GM21717 (cell line): ENCODE measurements at regions not wholly inside any gene's neighbourhood (a gene's known extent, or its start where the extent isn't known, plus 50 kb on each side); places are given as distances from the start of the nearest gene placed in this dataset.
"Not testable (repeated sequence)": the region's sequence is repeated elsewhere in the genome, so short reads cannot be mapped to it uniquely, and the experiment has no call there.

Experiments
- ATAC-seq: cut with Tn5 transposase; IDR thresholded peaks from one replicate; pipeline ENCODE4 v1.9.1; 2021; ENCODE audit warnings: mild to moderate bottlenecking, moderate library complexity; ENCODE audit not compliant: unreplicated experiment

DNA sequence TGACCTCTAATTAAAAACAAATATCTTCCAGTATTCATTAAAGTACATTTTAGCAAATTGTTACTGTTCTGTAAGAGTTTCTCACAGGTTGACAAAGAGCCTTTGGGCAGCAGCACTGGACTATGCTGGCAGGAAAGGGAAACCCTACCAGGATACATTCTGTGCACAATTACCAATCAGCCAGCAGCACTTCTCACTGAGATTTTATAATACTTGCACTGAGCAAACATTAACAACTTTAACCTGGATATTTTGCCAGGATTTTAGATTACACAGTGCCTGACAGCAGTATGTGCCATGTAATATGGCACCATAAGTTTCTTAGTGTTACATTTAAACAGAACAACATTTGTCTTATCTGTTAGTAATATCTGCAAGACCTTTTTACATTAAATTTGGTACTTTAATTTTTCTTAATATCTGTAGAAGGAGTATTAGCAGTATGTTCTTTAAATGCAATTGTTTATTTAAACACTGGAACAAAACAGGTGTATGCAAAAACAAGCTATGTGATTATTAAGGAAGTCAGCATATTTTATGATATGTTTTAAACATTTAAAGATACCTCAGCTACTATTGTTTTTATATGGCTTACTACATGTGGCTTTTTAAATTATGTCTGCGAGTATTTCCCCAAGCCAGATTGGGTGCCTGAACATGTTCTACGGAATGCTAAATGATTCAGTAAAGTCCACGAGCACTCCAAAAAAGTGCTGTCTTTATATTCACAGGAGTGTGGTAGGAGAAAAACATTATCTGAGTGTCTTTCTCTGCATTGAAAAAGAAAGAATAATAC, 699.0 kb upstream of the LUZP2 start:
- no peak for ATAC-seq

DNA sequence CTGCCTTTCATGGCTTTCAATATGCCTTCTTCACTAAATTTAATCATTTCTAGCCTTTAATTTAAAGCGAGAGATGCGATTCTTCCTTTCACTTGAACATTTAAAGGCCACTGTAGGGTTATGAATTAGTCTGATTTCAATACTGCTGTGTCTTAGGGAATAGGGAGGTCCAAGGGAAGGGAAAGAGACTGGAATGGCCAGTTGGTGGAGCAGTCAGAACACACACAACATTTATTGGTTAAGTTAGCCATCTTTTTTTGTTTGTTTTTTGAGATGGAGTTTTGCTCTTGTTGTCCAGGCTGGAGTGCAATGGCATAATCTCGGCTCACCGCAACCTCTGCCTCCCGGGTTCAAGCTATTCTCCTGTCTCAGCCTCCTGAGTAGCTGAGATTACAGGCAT, 662.5 kb upstream of the LUZP2 start:
- not testable (repeated sequence) for ATAC-seq

DNA sequence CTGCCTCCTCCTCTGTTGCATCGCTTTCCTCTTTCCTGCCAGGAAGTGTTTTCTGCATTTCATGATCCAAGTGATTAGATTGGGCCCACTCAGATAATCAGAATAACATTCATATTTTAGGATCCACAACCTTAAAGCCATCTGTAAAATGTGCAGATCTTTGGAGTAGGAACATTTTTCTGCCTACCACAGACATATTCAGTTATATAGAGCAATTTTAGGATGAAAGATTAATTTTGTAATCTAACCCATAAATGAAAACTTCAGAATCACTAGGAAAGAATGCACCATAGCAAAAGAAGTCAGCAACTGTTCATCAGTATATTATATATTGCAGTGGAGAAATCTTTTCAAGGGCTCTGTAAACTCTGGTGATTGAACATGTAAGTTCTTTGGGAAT, 659.9 kb upstream of the LUZP2 start:
- no peak for ATAC-seq

GRCh38 chr11:23840872-23841271, 656.0 kb upstream of the LUZP2 start:
- ATAC-seq, result no peak

- ATAC-seq, result no peak
Measured at GRCh38 chr11:23846902-23847422, 649.9 kb upstream of the LUZP2 start.

DNA sequence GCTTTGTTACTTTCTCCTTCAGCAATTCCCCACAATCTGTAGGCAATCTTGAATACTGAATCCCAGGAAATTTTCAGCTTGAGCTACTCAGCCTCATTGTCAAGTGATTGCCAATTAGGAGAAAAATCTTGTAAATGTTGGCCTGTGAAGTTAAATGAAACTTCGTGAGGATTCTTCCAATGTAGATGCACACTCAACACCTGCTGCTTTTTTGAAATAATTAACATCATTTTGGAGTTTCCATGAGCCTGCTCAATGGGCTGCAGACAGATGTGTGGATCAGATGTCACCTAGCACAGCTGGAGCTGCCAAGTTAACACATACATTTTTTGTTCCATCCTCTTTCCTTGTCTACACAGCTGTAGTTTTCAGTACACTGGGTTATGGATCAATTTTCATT, 645.6 kb upstream of the LUZP2 start:
- ATAC-seq, result no peak

DNA sequence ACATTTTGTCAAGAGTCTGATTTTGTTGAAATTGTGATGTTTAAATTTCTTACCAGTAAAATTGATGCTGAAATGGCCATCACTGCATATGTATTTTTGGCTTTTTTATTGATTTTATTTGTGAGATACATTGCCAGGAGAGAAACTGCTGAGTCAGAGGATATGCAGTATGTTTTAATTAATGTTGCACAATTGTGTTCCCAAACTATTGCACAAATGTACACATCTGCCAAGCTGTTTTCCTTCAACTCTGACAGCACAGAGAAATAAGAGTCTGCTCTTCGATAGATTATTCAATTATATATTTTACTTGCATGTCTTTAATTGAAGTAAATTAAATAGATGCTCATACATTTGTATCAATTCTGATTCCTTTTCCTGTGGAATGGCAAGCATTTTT, 640.2 kb upstream of the LUZP2 start:
- no peak for ATAC-seq

DNA sequence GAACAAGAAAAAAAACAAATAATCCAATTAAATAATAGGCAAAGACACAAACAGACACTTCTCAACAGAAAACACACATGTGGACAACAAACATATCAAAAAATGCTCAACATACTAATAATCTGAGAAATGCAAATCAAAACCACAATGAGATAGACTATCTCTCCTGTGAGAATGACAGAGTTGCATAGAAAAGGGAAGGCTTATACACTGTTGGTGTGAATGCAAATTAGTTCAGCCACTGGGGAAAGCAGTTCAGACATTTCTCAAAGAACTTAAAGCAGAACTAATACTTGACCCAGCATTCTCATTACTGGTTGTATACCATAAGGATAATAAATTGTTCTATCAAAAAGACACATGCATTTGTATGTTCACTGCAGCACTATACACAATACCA, 637.8 kb upstream of the LUZP2 start:
- ATAC-seq, result no peak

DNA sequence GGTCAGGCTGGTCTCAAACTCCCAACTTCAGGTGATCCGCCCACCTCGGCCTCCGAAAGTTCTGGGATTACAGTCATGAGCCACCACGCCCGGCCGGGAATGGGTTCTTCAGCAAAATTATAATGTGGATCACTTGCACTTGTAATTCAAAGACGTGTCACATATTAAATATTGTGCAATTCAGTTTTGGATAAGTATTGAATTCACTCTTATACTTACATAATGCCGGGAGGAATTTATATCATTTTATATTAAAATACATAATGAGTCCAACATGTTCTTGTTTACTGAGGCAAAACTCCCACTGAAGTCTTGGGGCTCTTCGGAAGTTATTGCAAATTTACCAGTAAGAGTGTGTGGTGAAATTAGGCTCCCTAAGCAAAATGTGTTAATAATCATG, 635.2 kb upstream of the LUZP2 start:
- no peak for ATAC-seq

- ATAC-seq, result no peak
Measured at GRCh38 chr11:23865341-23865975, 631.4 kb upstream of the LUZP2 start.

DNA sequence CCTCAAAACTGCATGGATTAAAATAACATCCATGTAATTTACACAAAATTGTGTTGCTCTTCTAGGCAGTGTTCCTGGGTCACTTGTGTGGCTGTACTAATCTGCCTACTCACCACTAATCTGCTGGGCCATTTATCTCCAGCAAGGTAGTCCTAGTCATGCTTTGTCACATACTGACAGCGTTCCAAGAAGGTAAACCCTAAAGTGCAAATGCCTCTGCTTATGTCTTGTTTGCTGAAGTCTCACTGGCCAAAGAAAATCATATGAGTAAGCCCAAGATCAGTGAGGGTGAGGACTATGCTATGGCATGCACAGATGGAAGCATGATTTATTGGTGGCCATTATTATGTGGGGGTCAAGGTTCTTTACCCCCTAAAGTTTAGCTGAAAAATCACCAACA, 630.2 kb upstream of the LUZP2 start:
- ATAC-seq, result no peak

DNA sequence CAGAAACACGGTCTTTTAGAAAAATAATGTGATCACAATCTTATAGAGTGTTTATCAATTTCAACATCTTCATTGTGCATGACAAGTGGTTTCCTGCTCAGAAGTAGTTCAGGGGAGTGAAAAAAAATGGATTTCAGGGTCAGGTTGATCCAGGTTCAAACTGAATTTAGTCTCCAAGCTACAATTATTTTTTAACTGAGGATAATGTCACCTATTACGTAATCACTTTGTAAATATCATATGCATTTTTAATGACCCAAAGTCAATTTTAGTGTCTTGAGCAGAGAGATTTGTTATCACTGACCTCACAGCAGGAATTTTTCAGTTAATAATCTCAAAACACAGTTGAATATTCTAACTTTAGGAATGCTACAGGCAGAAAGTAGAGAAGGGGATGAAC, 627.2 kb upstream of the LUZP2 start:
- ATAC-seq, result no peak

DNA sequence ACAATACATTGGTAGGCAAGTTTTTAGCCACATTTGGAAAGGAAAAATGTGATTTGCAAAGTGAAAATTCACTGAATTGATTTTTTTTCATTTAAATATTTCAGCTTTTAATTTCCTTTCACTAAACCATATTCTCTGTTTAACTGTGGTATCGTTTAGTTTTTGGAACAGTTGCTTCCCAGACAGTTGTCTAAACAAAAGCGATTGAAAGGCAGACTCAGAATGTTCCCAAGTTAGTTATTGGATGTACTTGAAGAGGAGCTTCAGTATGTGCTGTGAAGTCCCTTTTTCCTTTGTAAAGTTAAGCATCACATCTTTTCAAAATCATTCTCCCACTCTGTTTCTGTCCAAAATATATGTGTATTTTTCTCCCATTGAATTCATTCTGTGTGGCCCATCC, 623.4 kb upstream of the LUZP2 start:
- ATAC-seq, result no peak

GRCh38 chr11:23875176-23875850, 621.5 kb upstream of the LUZP2 start:
- ATAC-seq, result no peak

DNA sequence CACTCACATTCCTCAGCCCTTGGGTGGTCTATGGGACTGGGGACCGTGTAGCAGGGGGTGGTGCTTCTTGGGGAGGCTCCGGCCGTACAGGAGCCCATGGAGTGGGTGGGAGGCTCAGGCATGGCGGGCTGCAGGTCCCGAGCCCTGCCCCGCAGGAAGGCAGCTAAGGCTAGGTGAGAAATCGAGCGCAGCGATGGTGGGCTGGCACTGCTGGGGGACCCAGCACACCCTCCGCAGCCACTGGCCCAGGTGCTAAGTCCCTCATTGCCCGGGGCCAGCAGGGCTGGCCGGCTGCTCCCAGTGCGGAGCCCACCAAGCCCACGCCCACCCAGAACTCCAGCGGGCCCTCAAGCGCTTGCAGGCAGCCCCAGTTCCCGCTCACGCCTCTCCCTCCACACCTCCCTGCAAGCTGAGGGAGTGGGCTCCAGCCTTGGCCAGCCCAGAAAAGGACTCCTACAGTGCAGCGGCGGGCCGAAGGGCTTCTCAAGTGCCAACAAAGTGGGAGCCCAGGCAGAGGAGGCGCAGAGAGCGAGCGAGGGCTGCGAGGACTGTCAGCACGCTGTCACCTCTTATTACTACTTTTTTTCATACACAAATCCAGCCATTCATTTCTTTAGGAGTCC, 613.3 kb upstream of the LUZP2 start:
- ATAC-seq, result not testable (repeated sequence)

DNA sequence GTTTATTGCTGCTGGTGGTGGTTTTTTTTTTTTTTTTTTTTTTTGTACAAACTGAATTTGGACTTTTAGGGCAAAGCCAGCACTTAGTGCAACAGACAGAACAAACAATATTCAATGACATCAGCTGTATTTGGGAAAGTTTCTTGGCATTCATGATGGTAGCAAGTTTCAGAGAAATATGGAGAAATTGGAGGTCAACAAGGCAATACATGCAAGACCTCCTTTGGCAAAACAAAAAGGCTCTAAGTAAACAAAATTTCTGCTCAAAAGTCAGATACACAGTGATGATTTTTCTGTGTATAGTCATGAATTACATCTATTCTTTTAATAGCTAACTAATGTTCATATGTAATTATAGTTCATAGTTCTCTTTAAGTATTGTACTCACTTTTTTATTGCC, 612.5 kb upstream of the LUZP2 start:
- no peak for ATAC-seq

- no peak for ATAC-seq
Measured at GRCh38 chr11:23885801-23886200, 611.1 kb upstream of the LUZP2 start.

GRCh38 chr11:23887122-23887521, 609.7 kb upstream of the LUZP2 start:
- not testable (repeated sequence) for ATAC-seq

GRCh38 chr11:23893126-23893525, 603.7 kb upstream of the LUZP2 start:
- ATAC-seq, result no peak

- no peak for ATAC-seq
Measured at GRCh38 chr11:23897453-23898286, 599.2 kb upstream of the LUZP2 start.
